GM12891 (cell line): ENCODE measurements at regions not wholly inside any gene's neighbourhood (a gene's known extent, or its start where the extent isn't known, plus 50 kb on each side); places are given as distances from the start of the nearest gene placed in this dataset.

Source experiments
- PAX5 ChIP-seq: IDR thresholded peaks from 2 replicates; pipeline ENCODE4 v1.6.1; 2011; ENCODE audit warnings: low read length, moderate library complexity, mild to moderate bottlenecking; ENCODE audit not compliant: insufficient read depth, severe bottlenecking
- POLR2A ChIP-seq: IDR thresholded peaks from 2 replicates; pipeline ENCODE4 v1.6.1; 2011; ENCODE audit warnings: low read depth, low read length, control low read depth
- POLR2AphosphoS5 ChIP-seq: IDR thresholded peaks from 2 replicates; pipeline ENCODE4 v1.6.1; 2011; ENCODE audit warnings: low read depth, low read length, control low read depth
- POU2F2 ChIP-seq: IDR thresholded peaks from 2 replicates; pipeline ENCODE4 v1.6.1; 2011; ENCODE audit warnings: low read depth, mild to moderate bottlenecking, control low read depth, low read length, moderate library complexity
- SPI1 ChIP-seq: IDR thresholded peaks from 2 replicates; pipeline ENCODE4 v1.6.1; 2011; ENCODE audit warnings: low read depth, low read length, control low read depth
- TAF1 ChIP-seq: IDR thresholded peaks from 2 replicates; pipeline ENCODE4 v1.6.1; 2011; ENCODE audit warnings: low read depth, low read length, control low read depth

DNA sequence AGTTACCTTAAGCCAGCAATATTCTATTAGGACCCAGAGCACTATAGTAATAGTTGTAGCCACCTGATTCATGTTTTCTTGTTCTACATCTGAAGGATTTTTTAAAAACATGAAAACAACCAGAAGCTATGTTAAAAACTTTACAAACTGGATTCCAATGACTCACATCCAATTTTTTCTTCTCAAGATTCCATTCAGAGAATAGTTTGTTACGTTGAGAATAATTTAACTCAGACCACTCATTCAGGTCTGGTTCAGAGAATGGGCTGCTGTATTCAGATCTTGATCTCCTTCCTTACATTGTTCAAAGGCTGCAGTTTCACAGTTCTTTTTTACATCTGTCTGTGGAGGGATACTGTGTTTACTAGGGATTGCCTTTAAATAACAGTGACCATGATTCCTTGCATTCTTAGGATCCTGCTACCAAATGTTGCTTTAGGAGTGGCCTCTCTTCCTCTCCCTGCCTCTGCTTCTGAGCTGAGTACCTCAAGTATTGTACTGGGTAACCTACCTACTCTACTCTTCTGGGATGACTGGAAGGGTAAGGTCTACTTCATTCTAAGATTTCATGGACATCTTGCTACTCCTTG, 448.0 kb upstream of the FBXO33 start:
- TF ChIP-seq POLR2A: no peak
- no peak for TF ChIP-seq POLR2AphosphoS5
- TF ChIP-seq TAF1: no peak
- no peak for TF ChIP-seq SPI1
- no peak for TF ChIP-seq PAX5
- no peak for TF ChIP-seq POU2F2
